NT2/D1 (cell line): ENCODE measurements at regions not wholly inside any gene's neighbourhood (a gene's known extent, or its start where the extent isn't known, plus 50 kb on each side); places are given as distances from the start of the nearest gene placed in this dataset.

Experiments used
- YY1 ChIP-seq: IDR thresholded peaks from 2 replicates; pipeline ENCODE4 v1.6.1; 2011; ENCODE audit not compliant: insufficient read length, insufficient read depth
- ZNF274 ChIP-seq: IDR thresholded peaks from 2 replicates; pipeline ENCODE4 v1.6.1; 2011; ENCODE audit warnings: mild to moderate bottlenecking, low read depth, low read length

DNA sequence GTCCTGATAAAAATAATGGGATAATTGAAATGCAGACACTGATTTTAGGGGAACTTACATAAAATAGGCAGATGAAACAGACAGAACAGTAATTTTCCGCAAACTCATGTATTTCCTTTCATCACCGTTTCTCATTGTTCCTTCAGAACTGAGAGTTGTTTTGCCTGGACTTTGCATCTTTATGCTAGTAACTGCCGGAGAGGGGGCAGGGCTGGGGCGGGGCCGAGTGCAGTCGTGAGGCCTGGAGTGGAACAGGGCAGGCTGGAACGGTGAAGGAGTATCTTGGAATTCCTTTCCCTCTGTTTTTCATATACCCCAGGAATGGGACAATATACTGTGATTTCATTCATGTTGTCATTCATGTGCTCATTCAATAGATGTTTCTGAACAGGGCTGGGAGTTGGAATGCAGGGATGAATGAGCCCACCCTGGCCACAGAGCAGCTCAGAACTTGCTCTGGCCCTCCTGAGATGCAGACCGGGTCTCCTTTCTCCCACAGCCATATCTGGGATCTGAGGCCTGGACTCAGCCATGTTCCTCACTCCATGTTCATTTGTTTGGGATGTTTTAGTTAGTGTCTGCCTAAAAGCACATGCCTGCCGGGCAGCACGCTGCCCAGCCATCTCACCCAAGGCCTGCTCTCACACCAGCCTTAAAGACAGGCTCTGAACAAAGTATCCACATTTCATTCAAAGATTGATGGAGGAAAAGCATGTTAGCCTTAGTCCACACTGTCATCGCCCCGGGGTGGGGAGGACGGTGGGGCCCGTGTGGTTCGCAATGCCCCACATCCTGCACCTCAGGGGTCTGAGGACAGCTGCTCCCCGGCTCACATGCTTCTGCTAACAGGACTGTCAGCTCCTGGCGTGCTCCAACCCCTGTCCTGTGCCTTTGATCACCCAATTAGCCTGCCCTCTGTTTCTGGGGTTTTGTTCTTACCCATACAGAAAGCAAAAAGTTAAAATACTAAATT lies 92.9 kb downstream of the SOX1 start:
- no peak for TF ChIP-seq YY1
- TF ChIP-seq ZNF274: no peak
